Fibroblast of mammary gland (primary cell): ENCODE measurements at regions not wholly inside any gene's neighbourhood (a gene's known extent, or its start where the extent isn't known, plus 50 kb on each side); places are given as distances from the start of the nearest gene placed in this dataset.

Source experiments
- DNase-seq: peaks from one replicate; pipeline ENCODE4 v3.0.0-alpha.2; 2010; ENCODE audit warnings: low read depth
- H3K4me3 ChIP-seq: 2 replicates; pipeline ENCODE4 v1.5.1; 2011; ENCODE audit warnings: low read depth, mild to moderate bottlenecking, low read length, moderate library complexity; ENCODE audit not compliant: control insufficient read depth
- CTCF ChIP-seq: conservative IDR thresholded peaks from 2 replicates; pipeline ENCODE4 v1.5.1; 2011; ENCODE audit warnings: low read depth, low read length, inconsistent platforms; ENCODE audit not compliant: control insufficient read depth, insufficient read depth

- no peak for TF ChIP-seq CTCF
- no peak for DNase-seq
- H3K4me3 ChIP-seq: no peak overlapping the region
Measured at GRCh38 chr1:30285501-30285932, 437.9 kb downstream of the MATN1 start.

GRCh38 chr1:30284728-30285475 lies 438.5 kb downstream of the MATN1 start:
- DNase-seq: no peak
- TF ChIP-seq CTCF: no peak
- H3K4me3 ChIP-seq: no peak overlapping the region

GRCh38 chr1:30284226-30284625 lies 439.2 kb downstream of the MATN1 start:
- no peak overlapping the region for H3K4me3 ChIP-seq
- no peak for TF ChIP-seq CTCF
- no peak for DNase-seq

GRCh38 chr1:30283199-30283962 lies 440.0 kb downstream of the MATN1 start:
- DNase-seq: no peak
- H3K4me3 ChIP-seq: no peak overlapping the region
- TF ChIP-seq CTCF: no peak

GRCh38 chr1:30280572-30280971 lies 442.8 kb downstream of the MATN1 start:
- no peak overlapping the region for H3K4me3 ChIP-seq
- no peak for DNase-seq
- TF ChIP-seq CTCF: no peak

- TF ChIP-seq CTCF: no peak
- H3K4me3 ChIP-seq: no peak overlapping the region
- DNase-seq: no peak
Measured at GRCh38 chr1:30277911-30278310, 445.5 kb downstream of the MATN1 start.
